Activated CD8-positive, alpha-beta memory T cell treated with anti-CD3 and anti-CD28 coated beads, Interleukin-2, amount 50 U/mL, for 1 hour (primary cell): ENCODE measurements at regions not wholly inside any gene's neighbourhood (a gene's known extent, or its start where the extent isn't known, plus 50 kb on each side); places are given as distances from the start of the nearest gene placed in this dataset.

Source experiments
- DNase-seq: peaks from one replicate; pipeline ENCODE4 v3.0.0-alpha.2; 2020; ENCODE audit errors: extremely low read depth

DNA sequence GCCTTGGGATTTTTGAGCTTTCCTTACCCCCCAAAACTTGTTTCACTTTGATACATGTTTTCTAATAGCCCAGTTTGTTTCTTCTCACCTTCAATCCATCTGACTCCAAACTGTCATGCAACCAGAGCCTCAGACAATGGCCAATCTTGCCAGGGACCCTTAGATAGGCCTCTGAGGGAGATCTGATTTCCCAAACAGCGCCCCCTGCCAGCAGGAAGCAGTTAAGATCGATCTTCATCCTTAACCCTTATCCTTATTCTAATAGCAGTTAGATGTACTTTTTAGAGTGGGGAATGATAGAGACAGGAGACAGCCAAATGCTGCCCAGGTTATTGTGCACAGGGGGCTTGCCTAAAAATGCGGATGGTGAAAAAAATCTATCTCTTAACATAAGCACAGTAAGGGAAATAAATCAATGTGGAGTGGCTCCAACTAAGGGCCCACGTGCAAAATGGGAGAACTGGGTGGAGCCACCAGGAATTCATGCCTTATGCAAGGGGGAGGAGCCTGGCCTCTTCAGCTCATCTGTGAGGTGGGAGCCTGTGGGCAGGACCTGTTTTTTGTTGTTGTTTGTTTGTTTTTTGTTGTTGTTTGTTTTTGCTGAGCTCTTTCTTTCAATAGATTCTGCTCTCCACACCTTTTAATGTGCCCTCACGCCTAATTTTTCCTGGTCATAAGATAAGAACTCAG is 833.6 kb upstream of the AGA start:
- DNase-seq: no peak

DNA sequence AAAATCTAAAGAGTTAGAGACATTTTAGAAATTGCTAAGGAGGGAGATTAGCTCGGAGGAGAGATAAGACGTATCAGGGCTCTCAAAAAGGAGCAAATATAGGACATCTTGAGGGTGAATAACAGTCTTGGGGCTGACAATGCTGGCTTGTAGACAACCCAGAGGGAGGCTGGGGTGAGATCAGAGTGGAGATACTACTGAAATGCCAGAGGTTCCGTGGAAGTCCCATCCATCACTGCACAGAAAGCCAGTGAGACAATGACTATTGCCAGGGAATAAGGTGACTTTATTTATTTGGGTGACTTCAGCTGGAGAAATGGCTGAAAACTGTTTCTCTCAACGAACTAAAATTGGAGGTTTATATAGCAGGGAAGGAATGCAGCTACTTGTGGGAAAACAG is 838.1 kb upstream of the AGA start:
- DNase-seq: no peak

DNA sequence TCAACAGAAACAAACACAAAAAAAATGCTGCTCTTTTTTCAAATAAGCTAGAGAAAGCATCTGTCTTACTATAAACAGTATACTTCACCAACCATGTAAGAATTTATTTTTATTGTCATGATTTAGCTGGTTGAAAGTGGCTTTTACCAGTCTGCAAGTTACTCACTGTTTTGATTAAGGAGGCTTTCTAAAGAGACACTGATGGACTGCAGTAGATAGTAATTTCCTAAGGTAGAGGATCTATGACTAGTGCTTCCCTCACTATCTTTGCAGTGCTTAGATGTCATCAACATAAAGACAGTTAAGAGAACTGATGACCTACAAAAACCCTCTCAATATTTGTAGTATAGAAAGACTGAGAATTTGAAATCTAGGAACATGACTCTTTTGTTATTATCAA is 846.2 kb upstream of the AGA start:
- DNase-seq: no peak

DNA sequence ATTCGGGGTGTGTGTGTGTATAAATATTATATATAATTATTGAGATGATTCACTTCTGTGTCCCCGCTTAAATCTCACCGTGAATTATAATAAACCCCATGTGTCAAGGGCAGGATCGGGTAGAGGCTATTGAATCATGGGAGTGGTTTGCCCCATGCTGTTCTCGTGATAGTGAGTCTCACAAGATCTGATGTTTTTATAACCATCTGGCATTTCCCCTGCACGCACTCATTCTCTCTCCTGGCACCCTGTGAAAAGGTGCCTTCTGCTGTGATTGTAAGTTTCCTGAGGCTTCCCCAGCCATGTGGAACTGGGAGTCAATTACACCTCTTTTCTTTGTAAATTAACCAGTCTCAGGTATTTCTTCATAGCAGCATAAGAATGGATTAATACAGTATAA is 851.4 kb upstream of the AGA start:
- no peak for DNase-seq

DNA sequence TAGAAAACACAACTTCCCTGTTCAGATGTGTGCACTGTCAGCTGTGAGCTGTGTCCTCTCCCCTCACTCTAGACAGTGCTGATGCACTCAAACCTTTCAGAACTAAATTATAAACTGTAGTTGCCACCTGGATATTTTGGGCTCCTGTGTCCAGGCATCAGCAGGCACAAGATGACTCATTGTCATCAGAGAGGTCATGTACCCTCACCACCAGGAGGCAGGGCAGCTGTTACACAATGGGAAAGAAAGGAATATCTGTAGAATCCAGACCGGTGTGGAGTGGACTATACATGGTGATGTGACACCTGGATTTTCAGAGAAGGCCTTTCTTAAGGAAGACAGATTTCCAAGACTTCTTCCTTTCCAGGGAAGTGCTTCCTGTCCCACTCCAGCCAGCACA is 854.4 kb upstream of the AGA start:
- no peak for DNase-seq

DNA sequence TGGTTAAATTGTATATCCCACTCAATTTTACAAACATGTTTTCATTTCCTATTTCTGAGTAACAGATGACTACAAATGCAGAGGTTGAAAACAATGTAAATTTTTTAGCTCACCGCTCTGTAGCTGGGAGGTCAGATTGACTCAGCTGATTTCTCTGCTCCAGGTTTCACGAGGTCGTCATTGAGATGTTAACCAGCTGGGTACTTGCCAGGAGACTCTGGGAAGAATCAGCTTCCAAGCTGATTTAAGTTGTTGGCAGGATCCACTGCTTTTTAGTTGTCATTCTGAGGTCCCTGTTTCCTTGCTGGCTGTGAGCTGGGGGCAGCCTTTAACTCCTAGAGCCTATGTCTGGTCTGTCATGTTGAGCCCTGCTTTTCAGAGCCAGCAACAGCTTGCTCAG is 864.3 kb upstream of the AGA start:
- no peak for DNase-seq

DNA sequence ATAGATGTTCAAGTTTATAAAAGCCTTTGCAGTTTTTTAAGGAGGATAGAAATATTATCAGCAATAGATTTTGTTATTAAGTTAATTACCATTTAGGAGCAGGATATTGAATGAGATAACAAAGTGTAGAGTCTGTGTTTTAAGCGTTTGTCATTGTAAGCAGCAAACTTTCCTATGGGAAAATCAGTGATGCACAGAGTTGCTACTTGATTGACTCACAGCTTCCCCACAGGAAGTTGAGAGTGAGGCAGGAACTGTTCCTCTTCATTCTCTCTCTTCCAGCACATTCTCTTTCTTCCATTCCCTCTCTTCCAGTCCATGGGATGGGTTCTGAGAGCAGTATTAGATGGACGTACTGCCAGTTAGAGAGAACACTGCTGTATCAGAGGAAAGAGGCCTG is 867.7 kb upstream of the AGA start:
- DNase-seq: no peak

DNA sequence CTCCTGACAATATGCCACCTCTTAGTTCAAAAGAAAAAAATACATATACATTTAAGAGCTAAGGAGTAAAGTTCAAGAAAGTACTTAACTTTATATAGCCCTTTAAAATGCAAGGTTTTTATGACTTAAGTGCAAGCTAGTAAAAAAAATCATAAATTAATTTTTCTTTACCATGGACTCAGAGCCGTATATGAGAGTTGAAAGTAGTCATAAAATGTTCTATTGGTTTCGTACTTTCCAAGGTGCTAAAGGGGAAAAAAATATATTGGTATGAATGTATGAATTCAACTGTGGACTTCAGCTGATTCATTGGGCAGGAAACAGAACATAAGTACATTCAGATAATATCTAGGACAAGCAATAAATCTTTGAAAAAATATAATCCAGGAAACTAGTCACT is 869.8 kb upstream of the AGA start:
- DNase-seq: no peak

DNA sequence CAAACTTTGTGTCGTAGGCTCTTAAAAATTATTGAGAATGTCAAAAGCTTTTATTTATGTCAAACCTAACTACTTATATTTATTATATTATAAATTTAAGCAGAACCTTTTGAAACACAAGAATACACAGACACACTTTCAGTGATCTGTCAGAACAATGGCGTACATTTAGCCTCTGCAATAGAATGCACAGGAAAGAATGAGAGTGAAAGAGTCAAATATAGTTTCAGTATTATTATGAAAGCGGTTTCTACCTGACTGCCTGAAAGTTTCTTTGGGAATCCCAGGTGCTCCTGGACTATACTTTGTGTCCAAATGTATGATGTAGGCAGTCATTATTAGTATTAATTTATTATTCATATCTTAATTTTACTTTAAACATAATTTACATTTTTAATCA is 872.0 kb upstream of the AGA start:
- DNase-seq: no peak

DNA sequence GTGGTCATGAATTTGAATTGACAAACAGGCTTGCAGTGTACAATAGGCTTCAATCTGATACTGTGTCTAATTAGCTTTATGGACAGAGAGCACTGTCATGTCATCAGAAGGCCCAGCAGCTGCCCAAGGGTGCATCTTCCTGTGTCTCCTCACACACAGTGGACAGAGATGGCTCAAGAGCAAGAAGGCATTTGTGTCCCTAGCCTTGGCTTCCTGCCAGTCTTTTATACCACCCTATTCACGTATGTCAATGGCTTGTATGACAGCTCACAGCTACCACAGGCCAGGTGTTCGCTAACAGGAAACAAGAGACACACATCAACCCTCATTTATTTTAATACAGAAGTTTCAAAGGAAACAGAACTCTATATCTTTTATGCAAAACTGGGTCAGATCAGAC is 874.0 kb upstream of the AGA start:
- DNase-seq: no peak

DNA sequence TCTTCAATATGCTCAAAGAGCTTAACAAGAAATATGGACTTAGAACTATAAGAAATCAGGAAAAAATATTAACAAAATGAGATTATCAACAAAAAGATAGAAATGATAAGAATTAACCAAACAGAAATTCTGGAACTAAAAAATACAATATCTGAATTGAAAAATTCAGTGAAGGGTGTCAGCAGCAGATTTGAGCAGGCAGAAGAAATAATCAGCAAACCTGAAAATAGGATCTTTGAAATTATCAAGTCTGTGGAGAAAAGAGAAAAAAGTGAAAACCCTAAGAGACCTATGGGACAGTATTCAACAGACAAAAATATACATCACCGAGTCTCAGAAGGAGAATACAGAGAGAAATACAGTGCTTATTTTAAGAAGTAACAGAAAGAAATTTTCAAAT is 877.8 kb upstream of the AGA start:
- no peak for DNase-seq

DNA sequence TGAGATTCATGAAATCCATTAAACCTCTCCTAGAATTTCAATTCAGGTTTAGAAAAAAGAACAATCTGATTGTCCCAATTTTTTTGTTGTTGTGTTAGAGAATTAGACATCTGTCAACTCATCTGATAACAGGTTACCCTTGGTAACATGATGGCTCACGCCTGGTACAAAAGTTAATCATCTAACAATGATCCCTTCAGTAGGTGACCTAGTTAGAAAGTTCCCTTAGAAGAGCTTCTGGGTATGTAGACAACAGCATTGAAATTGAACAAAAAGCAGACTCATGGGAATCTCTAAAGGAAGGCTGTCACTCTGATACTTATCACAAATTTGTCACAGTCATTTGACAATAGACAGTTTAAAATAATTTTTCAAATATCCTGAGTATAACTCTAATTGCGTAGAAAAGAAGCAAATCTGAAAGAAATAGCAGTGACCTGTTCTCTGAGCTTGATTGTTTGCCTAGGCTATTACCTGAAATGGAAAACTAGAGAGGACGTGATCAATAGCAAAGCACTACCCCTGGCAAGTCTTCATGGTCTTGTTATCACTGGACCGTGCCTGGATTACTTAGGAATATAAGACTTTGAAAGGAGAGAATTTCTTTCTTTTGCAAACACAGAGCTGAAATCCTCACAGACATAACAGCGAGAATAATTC is 880.4 kb upstream of the AGA start:
- DNase-seq: no peak

DNA sequence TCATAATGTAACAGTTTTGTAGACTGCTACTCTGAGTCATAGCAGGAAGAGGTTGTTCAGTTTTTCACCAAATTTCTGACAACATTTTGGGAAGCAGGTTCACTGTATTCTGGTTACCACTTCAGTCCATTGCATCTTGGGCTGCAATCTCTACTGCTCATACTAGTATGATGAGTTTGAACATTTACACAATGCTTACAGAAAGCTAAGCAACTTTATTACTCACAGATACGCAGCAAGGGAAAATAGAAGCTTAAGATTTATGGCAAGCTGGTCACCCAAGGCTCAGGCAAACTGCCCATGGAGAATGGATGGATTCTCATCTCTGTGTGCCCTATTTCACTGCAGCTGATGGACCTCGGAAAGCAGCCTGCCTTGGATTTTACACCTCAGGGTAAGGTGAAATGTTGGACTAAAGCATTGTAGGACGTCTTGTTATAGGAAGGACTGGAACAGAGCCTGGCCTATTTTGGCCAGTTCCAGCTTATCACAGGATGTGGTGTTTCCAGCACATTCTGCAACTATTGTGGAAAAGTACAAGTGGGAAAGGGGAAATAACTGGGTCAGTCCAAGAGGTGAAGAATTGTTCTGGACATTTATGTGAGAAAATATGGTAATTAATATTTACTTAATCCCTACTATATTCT is 887.1 kb upstream of the AGA start:
- DNase-seq: no peak

DNA sequence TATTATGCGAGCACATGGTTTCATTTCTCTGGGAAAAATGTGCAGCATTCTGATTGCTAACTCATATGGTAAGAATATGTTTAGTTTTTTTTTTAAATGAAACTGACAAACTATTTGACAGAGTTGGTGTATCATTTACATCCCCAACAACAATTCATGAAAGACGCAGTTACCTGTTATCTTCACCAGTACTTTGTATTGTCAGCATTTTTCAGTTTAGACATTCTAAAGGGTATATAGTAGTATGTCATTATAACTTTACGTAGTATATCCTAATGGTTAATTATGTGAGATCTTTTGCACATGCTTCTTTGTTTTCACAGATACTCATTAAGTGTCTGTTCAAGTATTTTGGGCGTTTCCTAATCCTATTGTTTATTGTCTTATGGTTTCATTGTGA is 891.1 kb upstream of the AGA start:
- no peak for DNase-seq

DNA sequence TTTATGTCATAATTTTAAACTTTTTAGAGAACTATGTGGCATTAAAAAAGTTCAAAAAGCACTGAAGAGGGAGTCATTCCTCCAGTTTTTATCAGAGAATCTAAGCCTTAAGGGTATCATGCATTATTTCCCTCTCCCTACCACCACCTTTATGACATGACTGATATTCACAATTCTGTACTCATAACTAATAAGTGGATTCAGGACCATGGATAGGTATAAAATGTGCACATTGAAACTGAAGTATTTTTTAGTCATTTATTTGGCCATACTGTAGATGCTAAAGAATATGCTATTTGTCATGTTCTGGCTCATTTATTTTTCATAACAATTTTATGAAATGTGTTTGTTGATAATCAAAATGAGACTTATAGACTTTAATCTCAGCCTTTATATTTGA is 897.5 kb upstream of the AGA start:
- no peak for DNase-seq

DNA sequence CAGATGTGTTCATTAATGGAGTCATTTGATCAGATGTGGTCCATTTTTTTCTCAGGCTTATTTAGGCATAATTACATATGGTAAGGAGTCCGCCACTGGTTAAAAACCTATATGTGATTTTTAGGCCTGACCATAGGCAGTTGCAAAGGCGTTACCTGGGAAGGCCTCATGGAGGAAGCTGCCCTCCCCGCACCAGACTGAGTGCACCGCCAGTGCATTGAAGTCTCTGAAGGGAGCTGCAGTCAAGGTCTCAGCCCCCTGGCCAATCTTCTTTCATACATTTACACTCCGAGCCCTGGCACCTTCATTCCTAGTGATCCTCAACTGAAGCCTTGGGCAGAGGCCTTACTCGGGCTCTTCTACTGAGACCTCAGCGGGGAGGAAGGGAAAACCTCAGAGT is 898.2 kb upstream of the AGA start:
- DNase-seq: no peak

DNA sequence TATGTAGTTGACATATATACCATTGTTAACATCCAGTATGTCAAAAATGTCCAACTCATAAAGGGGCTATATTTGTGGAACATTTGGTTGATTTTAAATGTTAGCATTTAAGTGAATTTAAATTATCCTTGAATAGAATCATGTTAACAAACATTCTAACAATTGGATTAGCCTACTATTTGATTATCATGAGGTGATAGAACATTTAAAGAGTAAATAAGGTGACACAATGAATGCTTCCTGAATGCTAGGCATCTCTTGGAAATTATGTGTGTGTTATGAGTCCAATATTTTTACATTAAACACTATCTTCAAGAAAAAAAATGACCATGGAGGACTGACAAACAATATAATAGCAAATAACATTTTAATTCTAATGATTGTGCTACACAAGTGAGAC is 901.9 kb upstream of the AGA start:
- DNase-seq: no peak

DNA sequence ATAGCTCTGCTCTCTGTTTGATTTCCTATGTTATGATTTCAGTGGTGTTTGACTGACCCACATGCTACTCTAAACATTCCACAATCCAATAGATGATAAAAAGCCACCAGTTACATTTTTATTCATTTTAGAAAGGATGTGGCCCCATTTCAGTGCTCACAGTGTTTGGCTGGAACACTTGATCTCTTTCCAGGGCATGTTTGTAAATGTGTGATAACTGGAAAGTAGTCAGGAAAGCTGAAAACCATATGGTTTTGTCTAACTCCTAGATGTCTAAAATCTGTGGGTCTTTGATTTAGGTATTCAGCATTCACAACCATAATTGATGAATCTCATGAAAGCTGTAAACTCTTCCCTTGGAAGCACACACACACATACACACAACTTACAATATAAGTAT is 904.9 kb upstream of the AGA start:
- no peak for DNase-seq

DNA sequence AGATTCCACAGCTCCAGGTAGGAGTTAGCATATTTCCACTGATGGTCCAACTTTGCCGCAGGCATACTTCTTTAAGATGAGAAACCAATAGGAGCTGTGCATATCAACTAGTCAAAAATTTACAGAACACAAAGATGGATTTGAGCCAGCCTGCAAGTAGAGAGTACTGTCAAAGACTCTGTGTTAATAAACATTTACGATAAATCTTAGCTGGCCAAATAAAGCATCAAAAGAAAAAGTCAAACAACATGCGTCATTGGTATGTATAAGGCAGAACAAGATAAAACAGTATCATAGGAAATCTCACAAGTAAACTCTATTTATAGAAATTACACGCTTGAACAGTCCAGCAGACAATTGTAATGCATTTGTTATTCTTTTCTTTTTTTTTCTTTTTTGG is 907.4 kb upstream of the AGA start:
- DNase-seq: no peak

DNA sequence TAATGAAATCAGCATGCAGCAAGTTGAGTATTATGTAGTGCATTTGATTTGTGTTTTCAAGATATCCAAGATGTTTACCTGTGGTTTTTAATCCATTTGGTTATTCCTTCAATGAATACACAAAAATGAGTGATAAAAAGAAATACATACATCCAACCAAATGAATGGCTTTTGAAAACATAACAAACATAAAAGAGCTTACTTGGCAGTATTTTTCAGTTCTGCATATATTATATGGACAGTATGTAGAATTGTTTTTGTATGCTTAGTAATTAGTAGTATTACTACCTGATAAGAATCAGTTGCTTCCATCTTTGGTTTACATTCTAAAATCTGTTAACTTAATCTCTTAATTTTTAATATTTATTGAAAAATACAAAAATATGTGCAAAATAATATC is 908.9 kb upstream of the AGA start:
- DNase-seq: no peak

DNA sequence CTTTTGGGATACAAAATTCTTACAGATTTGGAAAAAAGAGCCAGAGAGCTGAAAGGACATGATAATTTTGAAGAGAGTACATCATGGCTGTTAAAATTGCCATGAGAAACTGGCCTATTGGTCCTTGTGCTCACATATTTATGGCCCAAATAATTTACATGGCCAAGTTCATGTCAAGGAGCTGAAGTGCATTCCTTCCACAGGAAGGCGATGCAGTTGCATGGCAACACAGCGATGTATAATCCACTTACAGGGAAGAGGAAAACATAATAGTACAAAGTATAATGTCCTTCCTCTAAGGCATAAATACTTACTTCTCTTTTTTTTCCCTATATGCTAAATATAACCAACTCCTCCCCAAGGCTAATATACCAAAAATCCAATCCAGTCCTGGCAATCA is 914.5 kb upstream of the AGA start:
- no peak for DNase-seq

DNA sequence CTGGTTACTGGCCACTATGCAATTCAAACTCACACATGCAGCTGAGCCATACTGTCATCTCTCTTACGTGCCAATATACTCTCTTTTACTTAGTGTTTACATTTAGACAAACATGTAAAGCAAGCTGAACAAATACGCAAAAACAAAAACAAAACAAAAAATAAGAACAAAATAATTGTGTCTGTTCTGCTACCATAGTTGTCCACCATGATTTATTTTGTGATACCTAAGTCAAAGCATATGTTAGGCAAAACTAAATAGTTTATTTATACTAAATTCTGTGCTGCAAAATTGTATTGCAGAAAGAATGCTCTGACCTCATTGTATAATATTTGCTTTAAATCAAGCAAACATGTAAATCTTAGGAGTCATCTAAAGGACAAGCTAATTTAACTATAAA is 943.2 kb upstream of the AGA start:
- DNase-seq: no peak

DNA sequence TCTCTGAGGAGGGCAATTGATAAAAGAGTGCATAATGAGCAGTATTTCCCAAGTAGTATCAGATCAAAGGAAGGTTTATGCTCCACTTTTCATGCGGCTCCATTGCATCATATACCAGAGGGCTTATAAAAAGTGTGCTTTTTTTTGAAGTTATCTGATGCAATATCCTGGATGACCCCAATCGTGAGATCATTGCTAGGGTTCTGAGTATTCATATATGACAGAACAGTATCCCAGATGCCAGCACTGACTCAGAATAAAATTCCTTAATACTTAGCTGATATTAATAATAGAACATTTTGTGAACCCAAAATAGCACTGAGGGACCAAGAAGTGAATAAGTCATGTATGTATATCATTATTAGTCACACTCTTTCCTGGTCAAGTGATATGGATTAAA is 945.5 kb upstream of the AGA start:
- no peak for DNase-seq

DNA sequence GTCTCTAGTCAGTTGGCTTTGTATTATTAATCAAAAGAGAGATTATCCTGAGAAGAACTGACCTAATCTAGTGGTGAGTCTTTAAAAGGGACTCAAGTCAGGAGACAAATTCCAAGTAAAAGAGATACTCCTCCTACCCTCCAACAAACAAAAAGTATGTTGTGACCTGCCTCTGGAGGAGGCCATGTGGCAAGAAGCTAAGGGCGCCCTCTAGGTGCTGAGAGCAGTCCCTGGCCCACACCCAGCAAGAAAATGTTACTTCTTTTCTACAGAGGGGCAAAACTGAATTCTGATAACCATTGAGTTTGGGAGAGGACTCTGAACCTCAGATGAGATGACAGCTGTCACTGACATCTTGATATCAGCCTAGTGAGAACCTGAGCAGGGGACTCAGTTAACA is 953.6 kb upstream of the AGA start:
- DNase-seq: no peak
